Activated T-cell treated with anti-CD3 and anti-CD28 coated beads, Interleukin-2, amount 50 U/mL, for 4 hours (primary cell): ENCODE measurements at regions not wholly inside any gene's neighbourhood (a gene's known extent, or its start where the extent isn't known, plus 50 kb on each side); places are given as distances from the start of the nearest gene placed in this dataset.

Experiments
- ATAC-seq, 2 donors: fragments of 200-7000 bp; cut with Tn5 transposase; one replicate each; pipeline ENCODE4 v1.10.0; 2021
- DNase-seq: peaks from one replicate; pipeline ENCODE4 v3.0.0-alpha.2; 2020
- H3K27me3 Mint-ChIP-seq: one replicate; pipeline ENCODE4 v1.8.0; 2021; ENCODE audit warnings: low read depth, mixed read lengths
- H3K36me3 Mint-ChIP-seq: one replicate; pipeline ENCODE4 v1.8.0; 2022; ENCODE audit warnings: mixed read lengths; ENCODE audit not compliant: insufficient read depth
- H3K4me1 Mint-ChIP-seq: one replicate; pipeline ENCODE4 v1.8.0; 2021; ENCODE audit warnings: low read depth, mixed read lengths
- H3K4me3 Mint-ChIP-seq: one replicate; pipeline ENCODE4 v1.8.0; 2021; ENCODE audit warnings: mild to moderate bottlenecking, moderate library complexity, mixed read lengths
- H3K9me3 Mint-ChIP-seq: one replicate; pipeline ENCODE4 v1.8.0; 2021; ENCODE audit warnings: mixed read lengths

- Mint-ChIP-seq H3K36me3 (no peaks in the 10 kb centered on the region), H3K4me3 (no peak overlapping the region), H3K27me3 (no peaks in the 10 kb centered on the region), H3K4me1 (no peaks in the 10 kb centered on the region), H3K9me3 (peaks cover 3% of the 10 kb centered on the region)
- DNase-seq: no peak
- no peak for ATAC-seq
Measured at GRCh38 chr3:22088204-22088603, 337.2 kb upstream of the ZNF385D start.

- no peak for DNase-seq
Measured at GRCh38 chr3:22089284-22089683, 338.3 kb upstream of the ZNF385D start.

DNA sequence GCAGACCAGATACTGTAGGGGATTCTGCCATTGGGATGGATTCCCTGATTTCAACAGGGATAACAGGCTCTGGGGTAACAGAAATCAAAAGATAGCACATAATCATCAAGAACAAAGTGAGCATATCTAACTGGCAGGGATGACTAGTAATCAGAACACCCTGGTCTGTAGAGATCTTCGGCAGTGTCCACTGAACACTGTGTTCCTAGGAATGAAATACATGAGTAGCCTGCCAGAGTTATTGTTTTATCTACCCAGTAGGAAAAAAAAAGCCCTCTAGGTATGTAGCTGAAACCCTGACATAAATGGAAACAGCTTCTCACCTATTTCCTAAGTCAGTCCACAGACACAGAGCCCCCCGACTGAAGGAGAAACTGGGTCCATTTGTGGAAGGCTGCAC is 340.3 kb upstream of the ZNF385D start:
- ATAC-seq (no peak), DNase-seq (no peak)
- Mint-ChIP-seq H3K36me3 (no peaks in the 10 kb centered on the region), H3K4me1 (no peaks in the 10 kb centered on the region), H3K27me3 (no peaks in the 10 kb centered on the region), H3K4me3 (no peak overlapping the region), H3K9me3 (no peaks in the 10 kb centered on the region)

More at GRCh38 chr3:22089284-22089683, 338.3 kb upstream of the ZNF385D start:
- Mint-ChIP-seq H3K27me3 (no peaks in the 10 kb centered on the region), H3K9me3 (peaks cover 3% of the 10 kb centered on the region), H3K36me3 (no peaks in the 10 kb centered on the region), H3K4me3 (no peak overlapping the region), H3K4me1 (no peaks in the 10 kb centered on the region)
- ATAC-seq: no peak

DNA sequence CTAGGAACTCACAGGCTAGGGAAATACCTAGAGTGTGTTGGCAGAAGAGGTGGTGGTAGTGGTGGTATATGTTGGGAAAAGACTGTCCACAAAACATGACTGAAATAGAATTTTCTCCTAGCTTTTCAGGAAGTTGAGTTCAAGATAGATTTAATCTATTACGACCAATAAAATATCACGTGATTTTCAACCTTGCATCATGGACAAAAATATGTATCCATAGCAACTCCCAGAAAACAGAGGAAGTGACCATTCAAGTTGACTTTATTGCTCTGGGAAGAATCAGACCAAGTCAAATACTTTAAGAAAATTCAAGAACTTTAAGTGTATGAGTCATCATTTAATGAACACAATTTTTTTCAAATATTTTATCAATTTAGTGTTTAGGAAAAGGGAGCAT is 347.0 kb upstream of the ZNF385D start:
- DNase-seq: no peak
- no peaks in the 10 kb centered on the region for H3K4me1 Mint-ChIP-seq
- no peak for ATAC-seq
- H3K9me3 Mint-ChIP-seq: peaks cover 4% of the 10 kb centered on the region
- no peaks in the 10 kb centered on the region for H3K36me3 Mint-ChIP-seq
- no peak overlapping the region for H3K4me3 Mint-ChIP-seq
- no peaks in the 10 kb centered on the region for H3K27me3 Mint-ChIP-seq

DNA sequence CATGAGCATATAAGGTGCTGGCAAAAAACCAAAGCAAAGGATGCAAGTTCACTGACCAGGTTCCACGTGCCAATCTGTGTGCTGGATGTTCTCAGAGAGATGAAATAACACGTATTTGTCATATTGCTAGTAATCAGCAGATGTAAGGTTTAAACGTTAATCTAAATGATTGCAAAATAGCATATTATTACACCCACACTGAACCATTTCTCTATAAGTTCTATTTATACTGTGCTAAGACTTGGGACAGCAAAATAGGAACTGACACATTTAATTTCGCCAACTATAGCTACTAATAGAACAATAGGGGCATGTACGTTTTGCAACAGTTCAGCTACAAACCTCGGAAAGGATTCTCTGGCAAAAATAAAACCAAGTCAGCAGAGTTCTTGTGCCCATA is 350.3 kb upstream of the ZNF385D start:
- Mint-ChIP-seq H3K27me3 (no peaks in the 10 kb centered on the region), H3K4me1 (no peaks in the 10 kb centered on the region), H3K4me3 (no peak overlapping the region), H3K9me3 (peaks cover 4% of the 10 kb centered on the region), H3K36me3 (no peaks in the 10 kb centered on the region)
- no peak for DNase-seq
- ATAC-seq: no peak

- Mint-ChIP-seq H3K4me1 (no peaks in the 10 kb centered on the region), H3K9me3 (peaks cover 4% of the 10 kb centered on the region), H3K4me3 (no peak overlapping the region), H3K27me3 (no peaks in the 10 kb centered on the region), H3K36me3 (no peaks in the 10 kb centered on the region)
- no peak for ATAC-seq
- DNase-seq: no peak
Measured at GRCh38 chr3:22101811-22102210, 350.8 kb upstream of the ZNF385D start.

GRCh38 chr3:22103423-22103822 is 352.4 kb upstream of the ZNF385D start:
- Mint-ChIP-seq H3K27me3 (no peaks in the 10 kb centered on the region), H3K9me3 (peaks cover 4% of the 10 kb centered on the region), H3K36me3 (no peaks in the 10 kb centered on the region), H3K4me3 (no peak overlapping the region), H3K4me1 (no peaks in the 10 kb centered on the region)
- DNase-seq (no peak), ATAC-seq (no peak)

GRCh38 chr3:22106213-22106896 is 355.3 kb upstream of the ZNF385D start:
- ATAC-seq (no peak), DNase-seq (no peak)
- Mint-ChIP-seq H3K4me3 (no peak overlapping the region), H3K27me3 (no peaks in the 10 kb centered on the region), H3K36me3 (no peaks in the 10 kb centered on the region), H3K9me3 (no peaks in the 10 kb centered on the region), H3K4me1 (no peaks in the 10 kb centered on the region)

- Mint-ChIP-seq H3K9me3 (no peaks in the 10 kb centered on the region), H3K4me1 (no peaks in the 10 kb centered on the region), H3K27me3 (no peaks in the 10 kb centered on the region), H3K4me3 (no peak overlapping the region), H3K36me3 (no peaks in the 10 kb centered on the region)
- DNase-seq (no peak), ATAC-seq (no peak)
Measured at GRCh38 chr3:22111226-22111625, 360.2 kb upstream of the ZNF385D start.

GRCh38 chr3:22113453-22113852 is 362.4 kb upstream of the ZNF385D start:
- Mint-ChIP-seq H3K9me3 (no peaks in the 10 kb centered on the region), H3K27me3 (no peaks in the 10 kb centered on the region), H3K4me1 (no peaks in the 10 kb centered on the region), H3K4me3 (no peak overlapping the region), H3K36me3 (no peaks in the 10 kb centered on the region)
- ATAC-seq (no peak), DNase-seq (no peak)

GRCh38 chr3:22115581-22115980 is 364.6 kb upstream of the ZNF385D start:
- no peak for ATAC-seq
- no peaks in the 10 kb centered on the region for H3K36me3 Mint-ChIP-seq

DNA sequence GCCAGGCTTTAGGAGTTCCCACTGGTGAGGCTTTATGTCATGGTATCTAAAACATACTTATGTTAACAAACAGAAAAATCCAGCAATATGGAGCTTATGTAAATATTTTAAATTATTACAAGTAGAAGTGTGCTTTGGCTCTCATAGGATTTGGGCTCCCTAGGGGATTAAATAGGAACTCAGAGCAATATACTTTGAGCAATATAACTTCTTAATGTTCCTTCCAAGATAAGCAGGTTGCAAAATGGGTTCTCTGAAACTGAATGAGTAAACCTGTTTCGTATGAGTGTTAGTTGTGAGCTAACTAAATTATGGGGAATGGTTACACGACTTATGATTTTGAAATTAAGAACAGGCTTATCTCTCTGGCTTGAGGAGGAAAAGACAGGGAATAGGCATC is 366.1 kb upstream of the ZNF385D start:
- H3K4me1 Mint-ChIP-seq: no peaks in the 10 kb centered on the region
- DNase-seq: no peak
- no peaks in the 10 kb centered on the region for H3K27me3 Mint-ChIP-seq
- H3K4me3 Mint-ChIP-seq: no peak overlapping the region
- no peaks in the 10 kb centered on the region for H3K36me3 Mint-ChIP-seq
- no peaks in the 10 kb centered on the region for H3K9me3 Mint-ChIP-seq
- no peak for ATAC-seq

More at GRCh38 chr3:22115581-22115980, 364.6 kb upstream of the ZNF385D start:
- H3K9me3 Mint-ChIP-seq: no peaks in the 10 kb centered on the region
- H3K4me1 Mint-ChIP-seq: no peaks in the 10 kb centered on the region
- no peak overlapping the region for H3K4me3 Mint-ChIP-seq
- no peaks in the 10 kb centered on the region for H3K27me3 Mint-ChIP-seq
- DNase-seq: no peak

DNA sequence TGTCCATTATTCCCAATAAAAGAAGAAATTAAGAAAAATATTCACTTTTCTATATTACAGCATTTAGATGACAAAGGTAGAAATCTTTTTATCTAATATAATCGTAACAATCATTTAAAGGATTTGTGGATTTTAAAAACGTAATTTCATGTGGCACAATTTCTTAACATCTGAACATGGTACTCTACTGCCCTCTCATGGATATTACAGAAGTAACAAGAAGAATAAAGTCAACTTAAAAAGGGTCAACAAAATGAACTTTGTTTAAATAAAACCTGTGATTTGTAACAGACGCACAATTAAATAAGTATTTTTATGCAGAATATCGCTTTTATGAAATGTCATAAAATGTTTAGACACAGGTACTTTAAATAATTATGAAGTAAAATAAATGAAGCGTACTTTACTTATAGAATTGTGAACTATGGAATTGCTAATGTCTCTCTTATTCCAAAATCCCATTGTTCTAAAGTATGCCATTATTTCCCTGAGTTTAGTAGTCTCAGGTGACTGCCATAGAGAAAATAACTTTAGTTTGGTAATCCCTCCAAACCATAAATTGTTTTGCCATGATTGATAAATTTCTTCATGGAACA is 366.8 kb upstream of the ZNF385D start:
- DNase-seq: no peak
- Mint-ChIP-seq H3K27me3 (no peaks in the 10 kb centered on the region), H3K4me1 (no peaks in the 10 kb centered on the region), H3K36me3 (no peaks in the 10 kb centered on the region), H3K9me3 (no peaks in the 10 kb centered on the region), H3K4me3 (no peak overlapping the region)
- ATAC-seq: no peak

GRCh38 chr3:22118542-22118941 is 367.5 kb upstream of the ZNF385D start:
- Mint-ChIP-seq H3K36me3 (no peaks in the 10 kb centered on the region), H3K27me3 (no peaks in the 10 kb centered on the region), H3K9me3 (no peaks in the 10 kb centered on the region), H3K4me1 (no peaks in the 10 kb centered on the region), H3K4me3 (no peak overlapping the region)
- no peak for ATAC-seq
- DNase-seq: no peak

DNA sequence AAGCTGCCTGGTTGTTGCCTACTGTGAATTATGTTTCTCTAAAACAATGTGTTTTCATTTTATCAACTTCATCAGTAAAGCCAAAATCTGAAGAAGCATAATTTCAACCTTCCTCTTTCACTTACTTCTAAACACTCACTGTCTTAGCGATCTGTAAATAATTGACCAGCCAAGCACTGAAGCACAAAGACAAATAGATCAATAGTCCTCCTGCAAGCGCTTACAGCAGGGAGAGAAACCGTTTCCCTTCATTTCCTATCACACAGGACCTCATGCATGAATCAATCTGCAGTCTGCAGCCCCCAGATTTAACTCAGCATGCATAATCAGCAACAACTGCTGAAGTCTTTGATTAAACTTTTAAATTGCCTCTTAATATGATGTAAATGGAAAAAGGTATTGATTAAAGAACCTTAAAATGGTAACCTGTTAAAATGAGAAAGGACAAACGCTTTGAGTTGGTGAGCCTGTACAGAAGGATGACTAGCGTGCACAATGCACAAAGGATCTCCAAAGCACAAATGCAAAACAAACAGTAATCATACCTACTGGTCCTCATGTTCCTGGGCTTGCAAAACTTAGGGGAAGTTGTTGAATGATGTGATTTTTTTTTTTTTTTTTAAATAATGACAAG is 370.2 kb upstream of the ZNF385D start:
- no peak for ATAC-seq
- H3K27me3 Mint-ChIP-seq: no peaks in the 10 kb centered on the region
- H3K4me1 Mint-ChIP-seq: no peaks in the 10 kb centered on the region
- no peak for DNase-seq
- no peak overlapping the region for H3K4me3 Mint-ChIP-seq
- no peaks in the 10 kb centered on the region for H3K9me3 Mint-ChIP-seq
- H3K36me3 Mint-ChIP-seq: no peaks in the 10 kb centered on the region
